ENCODE measurements at regions not wholly inside any gene's neighbourhood (a gene's known extent, or its start where the extent isn't known, plus 50 kb on each side); places are given as distances from the start of the nearest gene placed in this dataset.
A peak's percentile ranks its signal among the peaks of the same experiment; 100 is the strongest.

DNA sequence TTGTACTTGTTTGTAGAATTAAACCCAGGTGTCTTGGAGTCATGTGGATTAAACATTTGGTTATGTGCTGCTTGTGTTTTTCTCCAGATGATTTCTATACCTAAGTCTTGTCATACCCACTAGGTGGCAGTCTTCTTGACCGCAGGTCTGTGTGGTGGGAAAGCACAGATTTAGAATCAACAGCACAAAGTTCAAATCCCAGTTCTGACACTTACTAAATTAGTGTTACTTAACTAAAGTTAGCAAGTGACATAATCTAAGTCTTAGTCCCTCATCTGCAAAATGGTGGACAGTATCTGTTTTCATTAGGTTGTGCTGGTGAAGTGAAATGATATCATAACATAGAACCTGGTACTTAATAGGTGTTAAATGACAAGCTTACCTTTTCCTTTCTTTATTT, 151.0 kb upstream of the ARHGAP5 start:
- no peak for DNase-seq
- Mint-ChIP-seq H3K27ac (no peak overlapping the region), H3K4me3 (no peak overlapping the region), H3K36me3 (ENCODE audit: low read depth) (no peaks in the 10 kb centered on the region), H3K4me1 (peaks cover 14% of the 10 kb centered on the region), H3K27me3 (ENCODE audit: low read depth, poor library complexity) (no peaks in the 10 kb centered on the region), H3K9me3 (no peaks in the 10 kb centered on the region)
- peak; percentile 50 for TF ChIP-seq CTCF (IDR thresholded peaks at IDR 0.05)

DNA sequence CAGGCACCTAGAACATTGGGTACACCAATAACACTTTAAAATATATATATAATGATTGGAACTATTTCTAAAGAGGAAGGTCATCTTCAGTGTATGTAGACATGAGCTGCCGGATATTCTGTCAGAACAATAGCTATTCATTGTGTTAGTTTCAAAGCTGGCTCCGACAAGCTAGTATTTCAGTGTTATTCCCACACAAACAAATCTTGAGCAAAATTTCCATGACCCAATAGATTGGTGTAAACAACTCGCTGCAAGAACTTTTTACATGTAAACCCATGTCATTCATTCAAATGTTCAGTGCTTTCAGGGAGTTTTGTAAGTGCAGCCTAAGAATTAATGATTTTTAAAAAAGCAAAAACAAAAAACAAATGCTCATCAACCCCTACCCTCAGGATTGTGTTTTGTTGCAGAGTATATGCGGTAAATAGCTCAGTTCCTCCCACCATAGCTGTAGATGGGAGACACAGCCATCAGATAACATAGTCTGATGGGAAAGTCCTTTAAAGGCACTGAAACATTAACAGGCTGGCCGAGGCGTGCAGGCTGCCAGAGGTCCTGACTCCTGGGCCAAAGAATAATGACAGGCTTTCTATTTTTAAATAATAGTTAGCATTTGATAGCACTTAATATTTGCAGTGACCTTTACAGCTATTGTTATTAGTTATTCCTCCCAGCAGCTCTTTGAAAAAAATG, 150.3 kb upstream of the ARHGAP5 start:
- peaks cover 14% of the 10 kb centered on the region for H3K4me1 Mint-ChIP-seq
- TF ChIP-seq CTCF (IDR thresholded peaks at IDR 0.05) = no peak
- no peaks in the 10 kb centered on the region for H3K27me3 Mint-ChIP-seq (ENCODE audit: low read depth, poor library complexity)
- no peak overlapping the region for H3K27ac Mint-ChIP-seq
- H3K36me3 Mint-ChIP-seq (ENCODE audit: low read depth) = no peaks in the 10 kb centered on the region
- DNase-seq = no peak
- H3K9me3 Mint-ChIP-seq = no peaks in the 10 kb centered on the region
- H3K4me3 Mint-ChIP-seq = no peak overlapping the region

DNA sequence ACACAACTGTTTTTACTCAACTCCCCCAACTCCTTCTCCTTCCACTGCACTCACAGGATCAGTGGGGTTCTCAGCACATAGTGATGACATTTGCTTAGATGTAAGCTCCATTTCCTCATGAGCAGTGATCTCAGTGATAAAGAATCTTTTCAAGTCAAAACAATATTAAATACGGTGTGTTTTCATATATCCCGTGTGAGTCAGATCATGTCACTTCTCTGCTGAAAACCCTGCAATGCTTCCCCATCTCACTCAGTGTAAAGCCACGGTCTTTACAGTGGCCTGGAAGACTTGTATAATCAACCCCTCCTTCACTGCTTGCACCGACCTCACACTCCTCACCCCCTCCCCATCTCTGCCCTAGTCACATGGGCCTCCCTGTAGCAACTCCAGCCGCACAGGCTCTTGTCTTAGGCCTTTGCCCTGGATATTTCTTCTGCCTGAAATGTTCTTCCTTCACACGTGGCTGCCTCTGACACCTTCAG, 149.7 kb upstream of the ARHGAP5 start:
- peak overlapping the region; percentile 2 for H3K27ac Mint-ChIP-seq
- H3K27me3 Mint-ChIP-seq (ENCODE audit: low read depth, poor library complexity) = no peaks in the 10 kb centered on the region
- H3K36me3 Mint-ChIP-seq (ENCODE audit: low read depth) = no peaks in the 10 kb centered on the region
- H3K4me3 Mint-ChIP-seq = no peak overlapping the region
- no peak for TF ChIP-seq CTCF (IDR thresholded peaks at IDR 0.05)
- DNase-seq = peak; percentile 20
- H3K9me3 Mint-ChIP-seq = no peaks in the 10 kb centered on the region
- peaks cover 15% of the 10 kb centered on the region for H3K4me1 Mint-ChIP-seq

DNA sequence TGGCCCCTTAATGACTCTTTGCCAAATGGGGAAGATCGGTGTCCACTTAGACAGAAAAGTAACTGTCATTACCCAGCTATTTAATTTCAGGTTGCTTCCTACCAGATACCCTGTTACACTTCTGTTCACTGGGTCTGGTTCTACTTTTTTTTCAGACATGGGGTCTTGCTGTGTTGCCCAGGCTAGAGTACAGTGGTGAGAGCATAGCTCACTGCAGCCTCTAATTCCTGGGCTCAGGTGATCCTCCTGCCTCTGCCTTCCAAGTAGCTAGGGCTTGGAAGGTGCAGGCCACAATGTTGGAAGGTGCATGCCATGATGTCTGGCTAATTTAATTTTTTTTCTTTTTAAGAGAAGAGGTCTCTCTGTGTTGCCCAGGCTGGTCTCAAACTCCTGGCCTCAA, 147.0 kb upstream of the ARHGAP5 start:
- H3K36me3 Mint-ChIP-seq (ENCODE audit: low read depth) = no peaks in the 10 kb centered on the region
- no peak overlapping the region for H3K27ac Mint-ChIP-seq
- no peaks in the 10 kb centered on the region for H3K9me3 Mint-ChIP-seq
- H3K27me3 Mint-ChIP-seq (ENCODE audit: low read depth, poor library complexity) = no peaks in the 10 kb centered on the region
- DNase-seq = no peak
- H3K4me3 Mint-ChIP-seq = no peak overlapping the region
- H3K4me1 Mint-ChIP-seq = peaks cover 37% of the 10 kb centered on the region
- TF ChIP-seq CTCF (IDR thresholded peaks at IDR 0.05) = no peak

- TF ChIP-seq CTCF (IDR thresholded peaks at IDR 0.05) = no peak
- Mint-ChIP-seq H3K4me3 (no peak overlapping the region), H3K36me3 (ENCODE audit: low read depth) (no peaks in the 10 kb centered on the region), H3K27ac (no peak overlapping the region), H3K4me1 (peaks cover 42% of the 10 kb centered on the region), H3K9me3 (no peaks in the 10 kb centered on the region), H3K27me3 (ENCODE audit: low read depth, poor library complexity) (no peaks in the 10 kb centered on the region)
- DNase-seq = no peak
Measured at GRCh38 chr14:31930493-31931240, 146.4 kb upstream of the ARHGAP5 start.

Measured in nephron progenitor cell (in vitro differentiated cells).